Breast epithelium (tissue), 4 donors: ENCODE measurements at regions not wholly inside any gene's neighbourhood (a gene's known extent, or its start where the extent isn't known, plus 50 kb on each side); places are given as distances from the start of the nearest gene placed in this dataset.

Source experiments
- DNase-seq, 2 donors: peaks; one replicate each; pipeline ENCODE4 v3.0.0-alpha.2; 2019; ENCODE audit warnings: low spot score in 2 of 2
- H3K27ac ChIP-seq, 2 donors: fragments of 200-600 bp; sonication (generic) in 1 of 2; one replicate each; pipeline ENCODE4 v1.5.1; 2016 to 2019; ENCODE audit warnings: mild to moderate bottlenecking in 1 of 2
- H3K27me3 ChIP-seq, 2 donors: fragments of 200-600 bp; sonication (generic) in 1 of 2; one replicate each; pipeline versions ENCODE4 v1.5.1 to v1.6.0; 2017 to 2019; ENCODE audit warnings: control low read depth in 1 of 2, mild to moderate bottlenecking in 1 of 2
- H3K36me3 ChIP-seq: fragments of 200-600 bp; one replicate; pipeline ENCODE4 v1.5.1; 2019
- H3K4me1 ChIP-seq, 2 donors: fragments of 200-600 bp; sonication (generic); one replicate each; pipeline ENCODE4 v1.5.1; 2016 to 2019; ENCODE audit warnings: control low read depth in 1 of 2
- H3K4me3 ChIP-seq, 3 donors: fragments of 200-600 bp; sonication (generic); 1 replicate in 2 of 3; 2 replicates in 1 of 3; pipeline ENCODE4 v1.5.1; 2016 to 2019; ENCODE audit warnings: mild to moderate bottlenecking in 3 of 3, moderate library complexity in 2 of 3
- H3K9me3 ChIP-seq, 2 donors: fragments of 200-600 bp; sonication (generic) in 1 of 2; one replicate each; pipeline ENCODE4 v1.5.1; 2016 to 2019; ENCODE audit warnings: control low read depth in 1 of 2
- CTCF ChIP-seq, 3 donors: fragments of 450-650 bp; IDR thresholded peaks; one replicate each; pipeline ENCODE4 v1.5.1; 2016 to 2017; ENCODE audit warnings: antibody characterized with exemption in 3 of 3, mild to moderate bottlenecking in 3 of 3, moderate library complexity in 3 of 3
- POLR2A ChIP-seq: fragments of 450-650 bp; IDR thresholded peaks from one replicate; pipeline ENCODE4 v1.6.1; 2016; ENCODE audit warnings: antibody characterized with exemption, mild to moderate bottlenecking, moderate library complexity
- POLR2AphosphoS5 ChIP-seq, 3 donors: sonication (generic); formaldehyde crosslinking; IDR thresholded peaks; one replicate each; pipeline ENCODE4 v1.6.1; 2017; ENCODE audit warnings: antibody characterized with exemption in 3 of 3
- intact Hi-C: fragments of 100-400 bp; cut with DNase I; formaldehyde crosslinking; loops from one replicate; pipeline ENCODE4 v1.15.1; 2023; ENCODE audit warnings: low total_unique reads

GRCh38 chr4:111475666-111476065, 669.6 kb upstream of the FAM241A start:
- Histone ChIP-seq H3K27me3 (no peaks in the 10 kb centered on the region), H3K27ac (no peak overlapping the region), H3K4me1 (no peaks in the 10 kb centered on the region), H3K4me3 (no peak overlapping the region), H3K9me3 (no peaks in the 10 kb centered on the region), H3K36me3 (no peaks in the 10 kb centered on the region)
- intact Hi-C loops = no loop called here
- TF ChIP-seq CTCF (IDR thresholded peaks at IDR 0.05) (no peak), POLR2A (no peak), POLR2AphosphoS5 (IDR thresholded peaks at IDR 0.05) (no peak)
- DNase-seq = no peak

- H3K27me3 ChIP-seq = no peaks in the 10 kb centered on the region
- TF ChIP-seq POLR2A = no peak
- TF ChIP-seq POLR2AphosphoS5 (IDR thresholded peaks at IDR 0.05) = no peak
- no peak for TF ChIP-seq CTCF (IDR thresholded peaks at IDR 0.05)
- intact Hi-C loops = loop anchor here (5.0 kb wide), 1 partner anchor 1042 kb away; no protein-coding TSS in a partner anchor
- H3K9me3 ChIP-seq = no peaks in the 10 kb centered on the region
- no peak overlapping the region for H3K27ac ChIP-seq
- no peaks in the 10 kb centered on the region for H3K36me3 ChIP-seq
- no peak overlapping the region for H3K4me3 ChIP-seq
- DNase-seq = no peak
- H3K4me1 ChIP-seq = no peaks in the 10 kb centered on the region
These were observed 664.7 kb upstream of the FAM241A start for GRCh38 chr4:111480510-111480909.

GRCh38 chr4:111483375-111484169, 661.7 kb upstream of the FAM241A start:
- H3K4me3 ChIP-seq = no peak overlapping the region
- H3K27me3 ChIP-seq = no peaks in the 10 kb centered on the region
- no peaks in the 10 kb centered on the region for H3K9me3 ChIP-seq
- H3K27ac ChIP-seq = no peak overlapping the region
- TF ChIP-seq POLR2A (no peak), CTCF (IDR thresholded peaks at IDR 0.05) (no peak), POLR2AphosphoS5 (IDR thresholded peaks at IDR 0.05) (no peak)
- no peaks in the 10 kb centered on the region for H3K36me3 ChIP-seq
- intact Hi-C loops = loop anchor here (5.0 kb wide), 1 partner anchor 1039 kb away; no protein-coding TSS in a partner anchor
- DNase-seq = no peak
- H3K4me1 ChIP-seq = no peaks in the 10 kb centered on the region

GRCh38 chr4:111492496-111492895, 652.8 kb upstream of the FAM241A start:
- H3K27me3 ChIP-seq = no peaks in the 10 kb centered on the region
- no peaks in the 10 kb centered on the region for H3K4me1 ChIP-seq
- H3K9me3 ChIP-seq = no peaks in the 10 kb centered on the region
- no peak for TF ChIP-seq CTCF (IDR thresholded peaks at IDR 0.05)
- no peak for TF ChIP-seq POLR2A
- no peak for TF ChIP-seq POLR2AphosphoS5 (IDR thresholded peaks at IDR 0.05)
- no peak for DNase-seq
- no peak overlapping the region for H3K27ac ChIP-seq
- H3K4me3 ChIP-seq = no peak overlapping the region
- intact Hi-C loops = no loop called here
- no peaks in the 10 kb centered on the region for H3K36me3 ChIP-seq

GRCh38 chr4:111494471-111494870, 650.8 kb upstream of the FAM241A start:
- no peak for DNase-seq
- TF ChIP-seq POLR2AphosphoS5 (IDR thresholded peaks at IDR 0.05) (no peak), CTCF (IDR thresholded peaks at IDR 0.05) (no peak), POLR2A (no peak)
- Histone ChIP-seq H3K27ac (no peak overlapping the region), H3K9me3 (no peaks in the 10 kb centered on the region), H3K4me3 (no peak overlapping the region), H3K36me3 (no peaks in the 10 kb centered on the region), H3K27me3 (no peaks in the 10 kb centered on the region), H3K4me1 (no peaks in the 10 kb centered on the region)
- intact Hi-C loops = no loop called here
